ENCODE measurements at regions not wholly inside any gene's neighbourhood (a gene's known extent, or its start where the extent isn't known, plus 50 kb on each side); places are given as distances from the start of the nearest gene placed in this dataset.

- TF ChIP-seq, protein P1, sequence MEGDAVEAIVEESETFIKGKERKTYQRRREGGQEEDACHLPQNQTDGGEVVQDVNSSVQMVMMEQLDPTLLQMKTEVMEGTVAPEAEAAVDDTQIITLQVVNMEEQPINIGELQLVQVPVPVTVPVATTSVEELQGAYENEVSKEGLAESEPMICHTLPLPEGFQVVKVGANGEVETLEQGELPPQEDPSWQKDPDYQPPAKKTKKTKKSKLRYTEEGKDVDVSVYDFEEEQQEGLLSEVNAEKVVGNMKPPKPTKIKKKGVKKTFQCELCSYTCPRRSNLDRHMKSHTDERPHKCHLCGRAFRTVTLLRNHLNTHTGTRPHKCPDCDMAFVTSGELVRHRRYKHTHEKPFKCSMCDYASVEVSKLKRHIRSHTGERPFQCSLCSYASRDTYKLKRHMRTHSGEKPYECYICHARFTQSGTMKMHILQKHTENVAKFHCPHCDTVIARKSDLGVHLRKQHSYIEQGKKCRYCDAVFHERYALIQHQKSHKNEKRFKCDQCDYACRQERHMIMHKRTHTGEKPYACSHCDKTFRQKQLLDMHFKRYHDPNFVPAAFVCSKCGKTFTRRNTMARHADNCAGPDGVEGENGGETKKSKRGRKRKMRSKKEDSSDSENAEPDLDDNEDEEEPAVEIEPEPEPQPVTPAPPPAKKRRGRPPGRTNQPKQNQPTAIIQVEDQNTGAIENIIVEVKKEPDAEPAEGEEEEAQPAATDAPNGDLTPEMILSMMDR (IDR thresholded peaks at IDR 0.05) = no peak
- ATAC-seq = no peak
- Histone ChIP-seq H3K4me1 (ENCODE audit: low read depth) (no peaks in the 10 kb centered on the region), H3K9me3 (no peaks in the 10 kb centered on the region), H3K4me3 (no peak overlapping the region), H3K36me3 (ENCODE audit: low read depth) (no peaks in the 10 kb centered on the region)
- no peak for DNase-seq
- intact Hi-C loops (cut with DNase I, micrococcal nuclease) = no loop called here
Observed at GRCh38 chr9:99588747-99589146, 232.9 kb upstream of the NR4A3 start.

DNA sequence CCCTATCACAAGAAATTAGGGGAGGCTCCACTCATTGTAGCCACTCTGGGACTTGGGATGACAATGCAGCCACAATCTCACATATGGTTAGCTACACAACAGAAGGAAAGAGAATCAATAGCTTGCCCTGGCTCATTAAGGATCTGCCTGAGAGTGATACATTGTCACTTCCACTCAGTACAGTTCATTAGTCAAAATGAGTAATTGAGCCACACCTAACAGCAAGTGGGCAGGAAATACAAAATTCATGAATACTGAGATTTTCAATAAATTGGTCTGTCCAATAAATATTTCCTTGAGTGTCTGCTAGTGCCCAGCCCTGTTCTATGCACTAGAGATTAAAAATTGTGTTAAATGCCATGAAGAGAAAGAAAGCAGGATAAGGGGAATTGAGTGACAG, 231.3 kb upstream of the NR4A3 start:
- Histone ChIP-seq H3K9me3 (no peaks in the 10 kb centered on the region), H3K4me3 (no peak overlapping the region), H3K4me1 (ENCODE audit: low read depth) (no peaks in the 10 kb centered on the region), H3K36me3 (ENCODE audit: low read depth) (no peaks in the 10 kb centered on the region)
- no peak for DNase-seq
- intact Hi-C loops (cut with DNase I, micrococcal nuclease) = no loop called here
- ATAC-seq = no peak
- TF ChIP-seq, protein P1 (IDR thresholded peaks at IDR 0.05) = no peak

- ATAC-seq (no peak), DNase-seq (no peak)
- Histone ChIP-seq H3K4me3 (no peak overlapping the region), H3K4me1 (ENCODE audit: low read depth) (no peaks in the 10 kb centered on the region), H3K9me3 (no peaks in the 10 kb centered on the region), H3K36me3 (ENCODE audit: low read depth) (no peaks in the 10 kb centered on the region)
- TF ChIP-seq, protein P1 (IDR thresholded peaks at IDR 0.05) = no peak
- intact Hi-C loops (cut with DNase I, micrococcal nuclease) = no loop called here
Observed at GRCh38 chr9:99590840-99591239, 230.8 kb upstream of the NR4A3 start.

- no peaks in the 10 kb centered on the region for H3K4me1 ChIP-seq (ENCODE audit: low read depth)
- H3K36me3 ChIP-seq (ENCODE audit: low read depth) = no peaks in the 10 kb centered on the region
- no peaks in the 10 kb centered on the region for H3K9me3 ChIP-seq
- DNase-seq = no peak
- intact Hi-C loops (cut with DNase I, micrococcal nuclease) = no loop called here
- H3K4me3 ChIP-seq = no peak overlapping the region
- ATAC-seq = no peak
- TF ChIP-seq, protein P1 (IDR thresholded peaks at IDR 0.05) = no peak
Observed at GRCh38 chr9:99591770-99592169, 229.9 kb upstream of the NR4A3 start.

GRCh38 chr9:99592834-99593574, 228.7 kb upstream of the NR4A3 start:
- TF ChIP-seq, protein P1 (IDR thresholded peaks at IDR 0.05) = no peak
- Histone ChIP-seq H3K36me3 (ENCODE audit: low read depth) (no peaks in the 10 kb centered on the region), H3K9me3 (no peaks in the 10 kb centered on the region), H3K4me3 (no peak overlapping the region), H3K4me1 (ENCODE audit: low read depth) (no peaks in the 10 kb centered on the region)
- DNase-seq (no peak), ATAC-seq (no peak)
- intact Hi-C loops (cut with DNase I, micrococcal nuclease) = no loop called here

DNA sequence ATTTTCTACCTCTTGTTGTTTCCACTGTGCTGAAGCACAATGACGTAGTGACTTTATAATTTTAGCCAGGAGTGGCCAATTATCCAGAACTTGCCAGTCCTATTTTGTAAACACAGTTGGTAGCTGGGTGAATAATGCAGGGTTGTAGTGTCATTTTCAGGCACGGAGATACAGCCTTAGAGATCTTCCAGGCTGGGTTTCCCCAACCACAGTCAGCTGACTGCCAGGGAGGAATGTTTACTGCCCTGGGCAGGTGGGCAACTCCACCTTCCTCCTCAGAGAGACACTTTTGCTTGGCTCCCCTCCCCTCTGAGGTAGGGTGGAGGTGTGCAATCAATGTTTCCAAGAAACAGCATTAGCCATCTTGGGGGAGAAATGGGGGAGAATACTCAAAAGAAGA, 228.1 kb upstream of the NR4A3 start:
- intact Hi-C loops (cut with DNase I, micrococcal nuclease) = no loop called here
- Histone ChIP-seq H3K4me1 (ENCODE audit: low read depth) (no peaks in the 10 kb centered on the region), H3K4me3 (no peak overlapping the region), H3K36me3 (ENCODE audit: low read depth) (no peaks in the 10 kb centered on the region), H3K9me3 (no peaks in the 10 kb centered on the region)
- ATAC-seq (no peak), DNase-seq (no peak)
- TF ChIP-seq, protein P1 (IDR thresholded peaks at IDR 0.05) = no peak
